CD14-positive monocyte (primary cell): ENCODE measurements at regions not wholly inside any gene's neighbourhood (a gene's known extent, or its start where the extent isn't known, plus 50 kb on each side); places are given as distances from the start of the nearest gene placed in this dataset.

Experiments used
- DNase-seq, 3 donors: peaks; one replicate each; pipeline ENCODE4 v3.0.0-alpha.2; 2011 to 2022
- H2AFZ ChIP-seq: 2 replicates; pipeline ENCODE4 v1.6.0; 2012; ENCODE audit warnings: mild to moderate bottlenecking, low read depth, low read length, inconsistent platforms; ENCODE audit not compliant: insufficient read depth, poor library complexity, severe bottlenecking
- H3K27ac ChIP-seq, 2 donors: 1 replicate in 1 of 2; 2 replicates in 1 of 2; pipeline ENCODE4 v1.5.1; 2012 to 2013; ENCODE audit warnings: low read length in 2 of 2, control low read depth in 1 of 2, inconsistent platforms in 1 of 2, low read depth in 1 of 2, mild to moderate bottlenecking in 1 of 2
- H3K27me3 ChIP-seq, 2 donors: one replicate each; pipeline versions ENCODE4 v1.6.0 to v1.6.1; 2011 to 2013; ENCODE audit warnings: low read length in 2 of 2; ENCODE audit not compliant: control insufficient read depth in 2 of 2, insufficient read depth in 2 of 2
- H3K36me3 ChIP-seq, 2 donors: replicated peaks in 1 of 2; 1 replicate in 1 of 2; 2 replicates in 1 of 2; pipeline versions ENCODE4 v1.5.1 to v1.6.1; 2012 to 2013; ENCODE audit warnings: low read length in 2 of 2, control low read depth in 1 of 2, inconsistent platforms in 1 of 2, mild to moderate bottlenecking in 1 of 2; ENCODE audit not compliant: insufficient read depth in 2 of 2, control insufficient read depth in 1 of 2
- H3K4me1 ChIP-seq, 2 donors: 1 replicate in 1 of 2; 2 replicates in 1 of 2; pipeline versions ENCODE4 v1.5.1 to v1.6.1; 2012 to 2013; ENCODE audit warnings: low read length in 2 of 2, control low read depth in 1 of 2, inconsistent platforms in 1 of 2, mild to moderate bottlenecking in 1 of 2, moderate library complexity in 1 of 2; ENCODE audit not compliant: insufficient read depth in 2 of 2, control insufficient read depth in 1 of 2
- H3K4me2 ChIP-seq: replicated peaks from 2 replicates; pipeline ENCODE3; 2012; ENCODE audit warnings: low read length, moderate library complexity, mild to moderate bottlenecking; ENCODE audit not compliant: poor library complexity, severe bottlenecking; ENCODE audit errors: extremely low read depth
- H3K4me3 ChIP-seq, 3 experiments: fragments of 200-600 bp in 1 of 3; sonication (generic) in 1 of 3; replicated peaks in 1 of 3; 1 replicate in 2 of 3; 2 replicates in 1 of 3; pipeline ENCODE4 v1.5.1; 2011 to 2013; ENCODE audit warnings: low read length in 3 of 3, mild to moderate bottlenecking in 3 of 3, control low read depth in 2 of 3, low read depth in 2 of 3, inconsistent platforms in 1 of 3, moderate library complexity in 1 of 3
- H3K79me2 ChIP-seq: 2 replicates; pipeline ENCODE4 v1.6.0; 2012; ENCODE audit warnings: mild to moderate bottlenecking, control low read depth, inconsistent platforms, low read length, moderate library complexity; ENCODE audit not compliant: insufficient read depth
- H3K9ac ChIP-seq: 2 replicates; pipeline ENCODE4 v1.6.0; 2017; ENCODE audit warnings: low read length, mild to moderate bottlenecking; ENCODE audit not compliant: insufficient read depth, poor library complexity, severe bottlenecking
- H3K9me3 ChIP-seq, 2 donors: replicated peaks in 1 of 2; 1 replicate in 1 of 2; 2 replicates in 1 of 2; pipeline versions ENCODE4 v1.5.1 to v1.6.1; 2012 to 2013; ENCODE audit warnings: low read length in 2 of 2, control low read depth in 1 of 2; ENCODE audit not compliant: control insufficient read depth in 1 of 2, insufficient read depth in 1 of 2
- H4K20me1 ChIP-seq: 2 replicates; pipeline ENCODE4 v1.6.0; 2012; ENCODE audit warnings: mild to moderate bottlenecking, low read length, control low read depth, moderate library complexity; ENCODE audit not compliant: insufficient read depth
- H3K27ac Mint-ChIP-seq, 7 donors: one replicate each; pipeline ENCODE4 v1.8.0; 2020; ENCODE audit warnings: mild to moderate bottlenecking in 7 of 7, mixed read lengths in 7 of 7, moderate library complexity in 6 of 7, inconsistent platforms in 2 of 7
- H3K27me3 Mint-ChIP-seq, 3 donors: one replicate each; pipeline ENCODE4 v1.8.0; 2021 to 2022; ENCODE audit warnings: low read depth in 3 of 3, mild to moderate bottlenecking in 3 of 3, mixed read lengths in 3 of 3, moderate library complexity in 3 of 3, inconsistent platforms in 1 of 3
- H3K36me3 Mint-ChIP-seq, 2 donors: one replicate each; pipeline ENCODE4 v1.8.0; 2020; ENCODE audit warnings: mixed read lengths in 2 of 2, inconsistent platforms in 1 of 2, mild to moderate bottlenecking in 1 of 2
- H3K4me1 Mint-ChIP-seq: one replicate; pipeline ENCODE4 v1.8.0; 2020; ENCODE audit warnings: mild to moderate bottlenecking, mixed read lengths
- H3K4me3 Mint-ChIP-seq, 2 donors: one replicate each; pipeline ENCODE4 v1.8.0; 2020; ENCODE audit warnings: mild to moderate bottlenecking in 2 of 2, mixed read lengths in 2 of 2, moderate library complexity in 1 of 2
- H3K9me3 Mint-ChIP-seq, 7 donors: one replicate each; pipeline ENCODE4 v1.8.0; 2020 to 2022; ENCODE audit warnings: mixed read lengths in 7 of 7, mild to moderate bottlenecking in 6 of 7, moderate library complexity in 6 of 7, inconsistent platforms in 2 of 7
- WGBS: methylation state at CpG from one replicate; pipeline ENCODE4 v1.1.5; 2013; ENCODE audit warnings: missing lambda C conversion rate; ENCODE audit not compliant: insufficient coverage; 5-methylcytosine and 5-hydroxymethylcytosine counted together
- intact Hi-C, 2 donors: fragments of 100-400 bp; cut with micrococcal nuclease; formaldehyde crosslinking; loops; one replicate each; pipeline versions ENCODE4 v1.15.0 to v1.15.1; 2023
- TF ChIP-seq, protein P1 (sequence below): fragments of 200-600 bp; IDR thresholded peaks from one replicate; pipeline ENCODE4 v1.8.0; 2022; ENCODE audit warnings: antibody characterized with exemption, mild to moderate bottlenecking

DNA sequence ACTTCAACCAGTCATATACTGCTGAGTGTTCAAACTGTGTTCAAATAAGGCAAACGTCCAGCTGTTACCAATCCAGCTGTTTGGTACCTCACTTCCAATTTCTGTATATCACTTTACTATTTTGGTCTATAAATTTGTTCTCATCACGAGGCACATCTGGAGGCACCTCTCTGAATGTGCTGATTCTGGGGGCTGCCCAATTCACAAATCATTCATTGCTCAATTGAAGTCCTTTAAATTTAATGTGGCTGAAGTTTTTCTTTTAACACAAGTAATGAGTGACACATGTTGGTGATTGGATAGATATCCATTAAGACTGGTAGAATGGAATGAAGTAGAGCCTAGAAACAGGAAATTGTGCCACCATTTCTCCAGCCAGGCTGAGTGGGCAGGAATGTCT is 617.0 kb upstream of the TMEM132C start:
- Mint-ChIP-seq H3K4me1 (no peaks in the 10 kb centered on the region), H3K4me3 (no peak overlapping the region), H3K27me3 (peaks cover 0 to 2% (median 0%) of the 10 kb centered on the region in 3 donors), H3K27ac (no peak overlapping the region), H3K36me3 (no peaks in the 10 kb centered on the region), H3K9me3 (peaks cover 0 to 14% (median 7%) of the 10 kb centered on the region in 7 donors)
- no peak overlapping the region for H3K4me2 ChIP-seq
- DNase-seq = no peak
- H3K4me1 ChIP-seq = no peaks in the 10 kb centered on the region
- H4K20me1 ChIP-seq = no peaks in the 10 kb centered on the region
- intact Hi-C loops = no loop called here
- H3K27me3 ChIP-seq = no peaks in the 10 kb centered on the region
- no peak overlapping the region for H3K9ac ChIP-seq
- no CpG with 5 or more reads among the region's 2 CpGs for WGBS
- no peak overlapping the region for H3K27ac ChIP-seq
- H3K4me3 ChIP-seq = no peak overlapping the region
- H3K36me3 ChIP-seq = no peaks in the 10 kb centered on the region
- H3K79me2 ChIP-seq = no peaks in the 10 kb centered on the region
- no peak overlapping the region for H2AFZ ChIP-seq
- TF ChIP-seq, protein P1, sequence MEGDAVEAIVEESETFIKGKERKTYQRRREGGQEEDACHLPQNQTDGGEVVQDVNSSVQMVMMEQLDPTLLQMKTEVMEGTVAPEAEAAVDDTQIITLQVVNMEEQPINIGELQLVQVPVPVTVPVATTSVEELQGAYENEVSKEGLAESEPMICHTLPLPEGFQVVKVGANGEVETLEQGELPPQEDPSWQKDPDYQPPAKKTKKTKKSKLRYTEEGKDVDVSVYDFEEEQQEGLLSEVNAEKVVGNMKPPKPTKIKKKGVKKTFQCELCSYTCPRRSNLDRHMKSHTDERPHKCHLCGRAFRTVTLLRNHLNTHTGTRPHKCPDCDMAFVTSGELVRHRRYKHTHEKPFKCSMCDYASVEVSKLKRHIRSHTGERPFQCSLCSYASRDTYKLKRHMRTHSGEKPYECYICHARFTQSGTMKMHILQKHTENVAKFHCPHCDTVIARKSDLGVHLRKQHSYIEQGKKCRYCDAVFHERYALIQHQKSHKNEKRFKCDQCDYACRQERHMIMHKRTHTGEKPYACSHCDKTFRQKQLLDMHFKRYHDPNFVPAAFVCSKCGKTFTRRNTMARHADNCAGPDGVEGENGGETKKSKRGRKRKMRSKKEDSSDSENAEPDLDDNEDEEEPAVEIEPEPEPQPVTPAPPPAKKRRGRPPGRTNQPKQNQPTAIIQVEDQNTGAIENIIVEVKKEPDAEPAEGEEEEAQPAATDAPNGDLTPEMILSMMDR = no peak
- H3K9me3 ChIP-seq = peaks cover 0 to 7% of the 10 kb centered on the region in 2 donors

DNA sequence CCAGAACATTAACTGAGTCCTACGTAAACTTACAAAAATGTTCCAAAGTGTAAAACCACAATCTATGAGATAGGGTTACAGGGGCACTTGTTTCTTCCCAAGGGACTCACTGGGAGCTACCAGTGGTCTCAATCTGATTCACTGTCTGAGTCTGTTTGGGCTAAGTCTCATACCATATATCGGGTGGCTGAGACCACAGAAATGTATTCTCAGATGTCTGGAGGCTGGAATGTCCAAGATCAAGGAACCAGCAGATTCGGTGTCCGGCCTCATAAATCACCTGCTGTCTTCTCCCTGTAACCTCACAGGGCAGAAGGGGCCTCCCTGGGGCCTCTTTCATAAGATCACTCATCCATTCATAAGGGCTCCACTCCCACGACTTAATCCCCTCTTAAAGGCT is 616.3 kb upstream of the TMEM132C start:
- Mint-ChIP-seq H3K36me3 (no peaks in the 10 kb centered on the region), H3K27ac (no peak overlapping the region), H3K9me3 (peaks cover 0 to 14% (median 7%) of the 10 kb centered on the region in 7 donors), H3K27me3 (peaks cover 0 to 2% (median 0%) of the 10 kb centered on the region in 3 donors), H3K4me3 (no peak overlapping the region), H3K4me1 (no peaks in the 10 kb centered on the region)
- intact Hi-C loops = no loop called here
- Histone ChIP-seq H3K36me3 (no peaks in the 10 kb centered on the region), H3K9ac (no peak overlapping the region), H3K4me3 (no peak overlapping the region), H2AFZ (no peak overlapping the region), H4K20me1 (no peaks in the 10 kb centered on the region), H3K79me2 (no peaks in the 10 kb centered on the region), H3K4me1 (no peaks in the 10 kb centered on the region), H3K27ac (no peak overlapping the region), H3K9me3 (peaks cover 0 to 4% of the 10 kb centered on the region in 2 donors), H3K27me3 (no peaks in the 10 kb centered on the region), H3K4me2 (no peak overlapping the region)
- no peak for DNase-seq
- TF ChIP-seq, protein P1 = no peak
- WGBS = 85% methylated on average over 4 of the region's 5 CpGs
